ENCODE measurements at regions not wholly inside any gene's neighbourhood (a gene's known extent, or its start where the extent isn't known, plus 50 kb on each side); places are given as distances from the start of the nearest gene placed in this dataset.

DNA sequence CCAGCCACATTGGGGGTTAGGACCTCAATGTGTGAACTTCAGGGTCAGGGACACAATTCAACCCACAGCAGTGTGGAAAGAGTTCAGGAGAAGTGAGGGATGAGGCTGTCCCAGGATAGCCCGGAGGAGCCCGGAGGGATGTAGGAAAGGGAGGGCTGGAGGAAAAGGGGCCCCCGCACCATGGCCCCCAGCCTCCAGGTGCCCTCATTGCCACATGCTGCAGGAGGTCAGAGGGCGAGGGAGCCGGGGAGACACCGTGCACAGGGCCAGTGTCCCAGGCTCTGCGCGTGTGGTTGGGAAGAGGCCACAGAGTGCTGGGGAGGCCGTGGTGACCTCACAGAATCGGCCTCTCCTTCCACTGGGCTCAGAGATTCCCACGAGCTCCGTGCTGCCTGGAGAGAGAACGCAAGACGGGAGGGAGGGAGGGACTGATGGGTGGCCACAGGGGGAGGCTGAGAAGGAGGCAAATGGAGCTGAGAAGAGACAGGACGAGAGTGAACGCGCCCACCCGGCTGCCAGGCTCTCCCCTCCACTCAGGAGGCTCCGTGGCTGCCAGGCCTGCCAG is 215.1 kb downstream of the DLL1 start (continued):
- TF ChIP-seq, protein P1, sequence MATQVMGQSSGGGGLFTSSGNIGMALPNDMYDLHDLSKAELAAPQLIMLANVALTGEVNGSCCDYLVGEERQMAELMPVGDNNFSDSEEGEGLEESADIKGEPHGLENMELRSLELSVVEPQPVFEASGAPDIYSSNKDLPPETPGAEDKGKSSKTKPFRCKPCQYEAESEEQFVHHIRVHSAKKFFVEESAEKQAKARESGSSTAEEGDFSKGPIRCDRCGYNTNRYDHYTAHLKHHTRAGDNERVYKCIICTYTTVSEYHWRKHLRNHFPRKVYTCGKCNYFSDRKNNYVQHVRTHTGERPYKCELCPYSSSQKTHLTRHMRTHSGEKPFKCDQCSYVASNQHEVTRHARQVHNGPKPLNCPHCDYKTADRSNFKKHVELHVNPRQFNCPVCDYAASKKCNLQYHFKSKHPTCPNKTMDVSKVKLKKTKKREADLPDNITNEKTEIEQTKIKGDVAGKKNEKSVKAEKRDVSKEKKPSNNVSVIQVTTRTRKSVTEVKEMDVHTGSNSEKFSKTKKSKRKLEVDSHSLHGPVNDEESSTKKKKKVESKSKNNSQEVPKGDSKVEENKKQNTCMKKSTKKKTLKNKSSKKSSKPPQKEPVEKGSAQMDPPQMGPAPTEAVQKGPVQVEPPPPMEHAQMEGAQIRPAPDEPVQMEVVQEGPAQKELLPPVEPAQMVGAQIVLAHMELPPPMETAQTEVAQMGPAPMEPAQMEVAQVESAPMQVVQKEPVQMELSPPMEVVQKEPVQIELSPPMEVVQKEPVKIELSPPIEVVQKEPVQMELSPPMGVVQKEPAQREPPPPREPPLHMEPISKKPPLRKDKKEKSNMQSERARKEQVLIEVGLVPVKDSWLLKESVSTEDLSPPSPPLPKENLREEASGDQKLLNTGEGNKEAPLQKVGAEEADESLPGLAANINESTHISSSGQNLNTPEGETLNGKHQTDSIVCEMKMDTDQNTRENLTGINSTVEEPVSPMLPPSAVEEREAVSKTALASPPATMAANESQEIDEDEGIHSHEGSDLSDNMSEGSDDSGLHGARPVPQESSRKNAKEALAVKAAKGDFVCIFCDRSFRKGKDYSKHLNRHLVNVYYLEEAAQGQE (IDR thresholded peaks at IDR 0.05; ENCODE audit: low read depth, low read length) = no peak
- TF ChIP-seq RFX5 (IDR thresholded peaks at IDR 0.05; ENCODE audit: low read length) (no peak), RAD21 (IDR thresholded peaks at IDR 0.05; ENCODE audit: low read length) (no peak), ELF1 (IDR thresholded peaks at IDR 0.05) (no peak), CHD2 (IDR thresholded peaks at IDR 0.05; ENCODE audit: low read length, partially characterized antibody) (no peak), POLR2AphosphoS5 (IDR thresholded peaks at IDR 0.05; ENCODE audit: low read depth, low read length) (no peak), GABPA (IDR thresholded peaks at IDR 0.05; ENCODE audit: low read depth) (no peak)

DNA sequence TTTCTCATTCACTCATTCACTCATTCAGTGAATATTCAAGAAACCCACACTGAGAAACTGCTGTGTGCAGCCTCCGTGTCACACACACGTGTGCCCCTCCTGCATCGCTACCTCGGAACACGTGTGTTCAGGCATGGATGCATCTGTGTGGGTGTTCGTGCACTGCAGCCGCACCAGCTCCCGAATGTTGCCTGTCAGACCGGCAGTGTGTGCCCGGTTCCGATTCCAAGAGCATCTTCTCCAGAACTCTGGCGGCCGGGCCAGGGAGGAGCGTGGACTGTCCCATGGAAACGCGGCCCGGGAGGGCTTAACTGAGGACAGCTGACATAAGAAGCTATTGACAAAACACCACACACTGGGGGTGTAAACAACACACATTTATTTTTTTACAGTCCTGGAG is 216.0 kb downstream of the DLL1 start:
- DNase-seq = no peak
- POLR2A ChIA-PET = no interaction called here
- no peak overlapping the region for H3K4me2 ChIP-seq
- H3K9me2 ChIP-seq = no peaks in the 10 kb centered on the region
- no peaks in the 10 kb centered on the region for H3K9me3 ChIP-seq
- H3K27ac ChIP-seq (ENCODE audit: low read depth in 2 of 2, low read length in 1 of 2) = no peak overlapping the region
- no peaks in the 10 kb centered on the region for H3K79me2 ChIP-seq (ENCODE audit: insufficient read depth)
- H3F3A ChIP-seq (replicated peaks; ENCODE audit: insufficient read depth) = no peaks in the 10 kb centered on the region
- no peaks in the 10 kb centered on the region for H4K20me1 ChIP-seq (ENCODE audit: insufficient read depth)
- WGBS (ENCODE audit: low lambda C conversion rate) = 66% methylated on average over 17 of the region's 17 CpGs
- H3K4me3 ChIP-seq (ENCODE audit: low read depth in 2 of 2, low read length in 1 of 2) = no peak overlapping the region
- H3K4me1 ChIP-seq (ENCODE audit: control insufficient read depth in 1 of 2, insufficient read depth in 2 of 2, low read depth in 1 of 2, low read length in 1 of 2) = no peaks in the 10 kb centered on the region
- no peaks in the 10 kb centered on the region for H3K36me3 ChIP-seq (replicated peaks in 1 of 2; ENCODE audit: control insufficient read depth in 1 of 2, insufficient read depth in 2 of 2, low read length in 1 of 2)
- CTCF ChIA-PET = no interaction called here
- H3K9ac ChIP-seq = no peak overlapping the region
- no peak overlapping the region for H2AFZ ChIP-seq (ENCODE audit: low read depth)
- H3K27me3 ChIP-seq (ENCODE audit: insufficient read depth) = no peaks in the 10 kb centered on the region
- no peak for TF ChIP-seq CHD2 (IDR thresholded peaks at IDR 0.05; ENCODE audit: low read length, partially characterized antibody)
- no peak for TF ChIP-seq POLR2AphosphoS5 (IDR thresholded peaks at IDR 0.05; ENCODE audit: low read depth, low read length)
- TF ChIP-seq FOXJ3 (CRISPR knock-in tag; IDR thresholded peaks at IDR 0.05) = no peak
- TF ChIP-seq, protein P2, sequence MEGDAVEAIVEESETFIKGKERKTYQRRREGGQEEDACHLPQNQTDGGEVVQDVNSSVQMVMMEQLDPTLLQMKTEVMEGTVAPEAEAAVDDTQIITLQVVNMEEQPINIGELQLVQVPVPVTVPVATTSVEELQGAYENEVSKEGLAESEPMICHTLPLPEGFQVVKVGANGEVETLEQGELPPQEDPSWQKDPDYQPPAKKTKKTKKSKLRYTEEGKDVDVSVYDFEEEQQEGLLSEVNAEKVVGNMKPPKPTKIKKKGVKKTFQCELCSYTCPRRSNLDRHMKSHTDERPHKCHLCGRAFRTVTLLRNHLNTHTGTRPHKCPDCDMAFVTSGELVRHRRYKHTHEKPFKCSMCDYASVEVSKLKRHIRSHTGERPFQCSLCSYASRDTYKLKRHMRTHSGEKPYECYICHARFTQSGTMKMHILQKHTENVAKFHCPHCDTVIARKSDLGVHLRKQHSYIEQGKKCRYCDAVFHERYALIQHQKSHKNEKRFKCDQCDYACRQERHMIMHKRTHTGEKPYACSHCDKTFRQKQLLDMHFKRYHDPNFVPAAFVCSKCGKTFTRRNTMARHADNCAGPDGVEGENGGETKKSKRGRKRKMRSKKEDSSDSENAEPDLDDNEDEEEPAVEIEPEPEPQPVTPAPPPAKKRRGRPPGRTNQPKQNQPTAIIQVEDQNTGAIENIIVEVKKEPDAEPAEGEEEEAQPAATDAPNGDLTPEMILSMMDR (IDR thresholded peaks at IDR 0.05) = no peak
- no peak for TF ChIP-seq ELF1 (IDR thresholded peaks at IDR 0.05)
- TF ChIP-seq USF2 (IDR thresholded peaks at IDR 0.05; ENCODE audit: borderline replicate concordance, low read depth, low read length) = no peak

Data from SK-N-SH (cell line).